ENCODE measurements at regions not wholly inside any gene's neighbourhood (a gene's known extent, or its start where the extent isn't known, plus 50 kb on each side); places are given as distances from the start of the nearest gene placed in this dataset.

DNA sequence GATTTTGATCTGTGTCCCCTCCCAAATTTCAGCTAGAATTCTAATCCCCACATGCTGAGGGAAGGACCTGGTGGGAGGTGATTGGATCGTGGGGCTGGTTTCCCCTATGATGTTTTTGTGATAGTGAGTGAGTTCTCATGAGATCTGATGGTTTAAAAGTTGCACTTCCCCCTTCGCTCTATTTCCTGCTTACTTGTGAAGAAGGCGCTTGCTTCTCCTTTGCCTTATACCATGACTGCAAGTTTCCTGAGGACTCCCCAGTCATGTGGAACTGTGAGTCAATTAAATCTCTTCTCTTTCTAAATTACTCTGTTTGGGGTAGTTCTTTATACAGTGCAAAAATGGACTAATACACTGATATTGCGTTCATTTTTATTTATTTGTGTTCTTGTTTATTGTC is 636.8 kb upstream of the LINC00305 start:
- H3K4me2 ChIP-seq (ENCODE audit: insufficient read depth, low read length): no peak overlapping the region
- H2AFZ ChIP-seq (ENCODE audit: low read depth, low read length): no peak overlapping the region
- ATAC-seq (ENCODE audit: insufficient read depth, low read depth) (no peak), DNase-seq (no peak)
- no peaks in the 10 kb centered on the region for H4K20me1 ChIP-seq (ENCODE audit: insufficient read depth, low read length)
- no peaks in the 10 kb centered on the region for H3K4me1 ChIP-seq (ENCODE audit: insufficient read depth, low read length)
- H3K9me3 ChIP-seq (ENCODE audit: insufficient read depth, low read length, severe bottlenecking): no peaks in the 10 kb centered on the region
- TF ChIP-seq, protein P1, sequence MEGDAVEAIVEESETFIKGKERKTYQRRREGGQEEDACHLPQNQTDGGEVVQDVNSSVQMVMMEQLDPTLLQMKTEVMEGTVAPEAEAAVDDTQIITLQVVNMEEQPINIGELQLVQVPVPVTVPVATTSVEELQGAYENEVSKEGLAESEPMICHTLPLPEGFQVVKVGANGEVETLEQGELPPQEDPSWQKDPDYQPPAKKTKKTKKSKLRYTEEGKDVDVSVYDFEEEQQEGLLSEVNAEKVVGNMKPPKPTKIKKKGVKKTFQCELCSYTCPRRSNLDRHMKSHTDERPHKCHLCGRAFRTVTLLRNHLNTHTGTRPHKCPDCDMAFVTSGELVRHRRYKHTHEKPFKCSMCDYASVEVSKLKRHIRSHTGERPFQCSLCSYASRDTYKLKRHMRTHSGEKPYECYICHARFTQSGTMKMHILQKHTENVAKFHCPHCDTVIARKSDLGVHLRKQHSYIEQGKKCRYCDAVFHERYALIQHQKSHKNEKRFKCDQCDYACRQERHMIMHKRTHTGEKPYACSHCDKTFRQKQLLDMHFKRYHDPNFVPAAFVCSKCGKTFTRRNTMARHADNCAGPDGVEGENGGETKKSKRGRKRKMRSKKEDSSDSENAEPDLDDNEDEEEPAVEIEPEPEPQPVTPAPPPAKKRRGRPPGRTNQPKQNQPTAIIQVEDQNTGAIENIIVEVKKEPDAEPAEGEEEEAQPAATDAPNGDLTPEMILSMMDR (IDR thresholded peaks at IDR 0.05; ENCODE audit: borderline replicate concordance, extremely low read depth, low read length, poor library complexity, severe bottlenecking): no peak
- TF ChIP-seq EZH2 (IDR thresholded peaks at IDR 0.05; ENCODE audit: borderline replicate concordance, low read depth, low read length, severe bottlenecking): no peak
- no peak overlapping the region for H3K4me3 ChIP-seq (ENCODE audit: low read depth in 1 of 2, low read length in 2 of 2)
- H3K27ac ChIP-seq (ENCODE audit: low read length): no peak overlapping the region
- no peak overlapping the region for H3K9ac ChIP-seq (ENCODE audit: low read depth, low read length)
- H3K36me3 ChIP-seq (ENCODE audit: insufficient read depth, low read length): no peaks in the 10 kb centered on the region
- H3K79me2 ChIP-seq (ENCODE audit: insufficient read depth, low read length): no peaks in the 10 kb centered on the region
- no peaks in the 10 kb centered on the region for H3K27me3 ChIP-seq (ENCODE audit: insufficient read depth, low read length, poor library complexity)

DNA sequence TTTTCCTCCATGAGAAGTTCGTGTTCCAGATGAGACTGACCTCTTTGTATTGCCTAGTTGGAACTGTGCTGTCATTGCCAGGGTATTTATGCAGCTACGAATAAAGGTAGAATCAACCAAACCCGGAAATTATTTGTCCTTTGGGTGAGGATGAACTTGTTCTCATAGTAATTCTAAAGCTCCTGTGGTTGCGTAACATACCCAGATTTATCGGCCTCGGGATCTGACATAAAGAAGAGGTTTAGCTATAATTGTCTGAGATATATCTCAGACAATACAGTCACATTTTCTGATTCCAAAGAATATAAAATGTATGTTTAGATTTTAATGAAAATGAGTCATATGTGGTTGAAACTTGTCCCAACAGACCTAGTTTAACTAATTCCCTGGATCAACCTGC is 628.7 kb upstream of the LINC00305 start:
- Histone ChIP-seq H3K27me3 (ENCODE audit: insufficient read depth, low read length, poor library complexity) (no peaks in the 10 kb centered on the region), H3K9ac (ENCODE audit: low read depth, low read length) (no peak overlapping the region), H3K79me2 (ENCODE audit: insufficient read depth, low read length) (no peaks in the 10 kb centered on the region), H3K27ac (ENCODE audit: low read length) (no peak overlapping the region), H3K4me3 (ENCODE audit: low read depth in 1 of 2, low read length in 2 of 2) (no peak overlapping the region), H3K9me3 (ENCODE audit: insufficient read depth, low read length, severe bottlenecking) (no peaks in the 10 kb centered on the region), H2AFZ (ENCODE audit: low read depth, low read length) (no peak overlapping the region), H3K36me3 (ENCODE audit: insufficient read depth, low read length) (no peaks in the 10 kb centered on the region), H4K20me1 (ENCODE audit: insufficient read depth, low read length) (no peaks in the 10 kb centered on the region), H3K4me1 (ENCODE audit: insufficient read depth, low read length) (no peaks in the 10 kb centered on the region), H3K4me2 (ENCODE audit: insufficient read depth, low read length) (no peak overlapping the region)
- no peak for DNase-seq
- TF ChIP-seq EZH2 (IDR thresholded peaks at IDR 0.05; ENCODE audit: borderline replicate concordance, low read depth, low read length, severe bottlenecking): no peak
- TF ChIP-seq, protein P1 (IDR thresholded peaks at IDR 0.05; ENCODE audit: borderline replicate concordance, extremely low read depth, low read length, poor library complexity, severe bottlenecking): no peak
- no peak for ATAC-seq (ENCODE audit: insufficient read depth, low read depth)

DNA sequence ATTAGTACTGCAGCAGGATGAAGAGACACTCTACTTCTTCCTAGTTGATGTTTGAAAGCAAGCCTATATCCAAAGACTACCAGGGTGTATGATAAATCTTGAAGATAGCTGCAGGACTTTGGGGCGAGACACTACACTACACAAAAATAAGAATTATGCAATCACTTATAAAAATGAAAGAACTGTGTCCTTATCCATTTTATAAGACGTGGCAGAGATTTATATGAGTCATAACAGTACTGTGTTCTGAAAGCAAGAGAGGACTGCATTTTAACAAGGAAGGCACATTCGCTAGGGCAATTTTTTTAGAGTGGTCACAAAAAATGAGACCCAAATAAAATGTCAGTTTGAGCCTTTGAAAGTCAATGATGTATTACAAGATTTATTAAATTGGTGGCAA is 617.0 kb upstream of the LINC00305 start:
- H3K4me1 ChIP-seq (ENCODE audit: insufficient read depth, low read length): no peaks in the 10 kb centered on the region
- H3K27me3 ChIP-seq (ENCODE audit: insufficient read depth, low read length, poor library complexity): no peaks in the 10 kb centered on the region
- DNase-seq (no peak), ATAC-seq (ENCODE audit: insufficient read depth, low read depth) (no peak)
- H3K4me2 ChIP-seq (ENCODE audit: insufficient read depth, low read length): no peak overlapping the region
- no peaks in the 10 kb centered on the region for H3K79me2 ChIP-seq (ENCODE audit: insufficient read depth, low read length)
- H3K27ac ChIP-seq (ENCODE audit: low read length): no peak overlapping the region
- H3K9ac ChIP-seq (ENCODE audit: low read depth, low read length): no peak overlapping the region
- H4K20me1 ChIP-seq (ENCODE audit: insufficient read depth, low read length): no peaks in the 10 kb centered on the region
- no peaks in the 10 kb centered on the region for H3K9me3 ChIP-seq (ENCODE audit: insufficient read depth, low read length, severe bottlenecking)
- H3K4me3 ChIP-seq (ENCODE audit: low read depth in 1 of 2, low read length in 2 of 2): no peak overlapping the region
- TF ChIP-seq EZH2 (IDR thresholded peaks at IDR 0.05; ENCODE audit: borderline replicate concordance, low read depth, low read length, severe bottlenecking): no peak
- TF ChIP-seq, protein P1 (IDR thresholded peaks at IDR 0.05; ENCODE audit: borderline replicate concordance, extremely low read depth, low read length, poor library complexity, severe bottlenecking): no peak
- no peak overlapping the region for H2AFZ ChIP-seq (ENCODE audit: low read depth, low read length)
- no peaks in the 10 kb centered on the region for H3K36me3 ChIP-seq (ENCODE audit: insufficient read depth, low read length)

DNA sequence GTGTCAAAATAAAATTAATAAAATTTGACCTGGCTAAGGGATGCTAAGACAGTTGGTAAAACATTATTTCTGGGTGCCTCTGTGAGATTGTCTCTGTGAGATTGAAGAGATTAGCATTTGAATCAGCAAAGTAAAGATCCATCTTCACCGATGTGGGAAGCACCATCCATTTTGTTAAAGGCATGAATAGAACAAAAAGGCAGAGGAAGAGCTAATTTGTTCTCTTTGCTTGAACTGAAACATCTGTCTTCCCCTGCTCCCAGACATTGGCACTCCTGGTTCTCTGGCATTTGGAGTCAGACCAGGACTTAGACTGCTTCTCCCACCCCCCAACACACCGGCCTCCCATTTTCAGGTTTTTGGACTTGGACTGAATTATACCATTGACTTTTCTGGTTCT is 603.8 kb upstream of the LINC00305 start:
- Histone ChIP-seq H3K27me3 (ENCODE audit: insufficient read depth, low read length, poor library complexity) (no peaks in the 10 kb centered on the region), H3K9ac (ENCODE audit: low read depth, low read length) (no peak overlapping the region), H3K4me2 (ENCODE audit: insufficient read depth, low read length) (no peak overlapping the region), H3K36me3 (ENCODE audit: insufficient read depth, low read length) (no peaks in the 10 kb centered on the region), H3K9me3 (ENCODE audit: insufficient read depth, low read length, severe bottlenecking) (no peaks in the 10 kb centered on the region), H3K79me2 (ENCODE audit: insufficient read depth, low read length) (no peaks in the 10 kb centered on the region), H3K4me3 (ENCODE audit: low read depth in 1 of 2, low read length in 2 of 2) (no peak overlapping the region), H3K4me1 (ENCODE audit: insufficient read depth, low read length) (no peaks in the 10 kb centered on the region), H2AFZ (ENCODE audit: low read depth, low read length) (no peak overlapping the region), H4K20me1 (ENCODE audit: insufficient read depth, low read length) (no peaks in the 10 kb centered on the region), H3K27ac (ENCODE audit: low read length) (no peak overlapping the region)
- no peak for ATAC-seq (ENCODE audit: insufficient read depth, low read depth)
- DNase-seq: no peak
- TF ChIP-seq, protein P1 (IDR thresholded peaks at IDR 0.05; ENCODE audit: borderline replicate concordance, extremely low read depth, low read length, poor library complexity, severe bottlenecking): no peak
- TF ChIP-seq EZH2 (IDR thresholded peaks at IDR 0.05; ENCODE audit: borderline replicate concordance, low read depth, low read length, severe bottlenecking): no peak

All from DND-41 (cell line).